Effector memory CD8-positive, alpha-beta T cell (primary cell): ENCODE measurements at regions not wholly inside any gene's neighbourhood (a gene's known extent, or its start where the extent isn't known, plus 50 kb on each side); places are given as distances from the start of the nearest gene placed in this dataset.

Source experiments
- ATAC-seq: fragments of 150-1000 bp; cut with Tn5 transposase; replicated peaks from 2 replicates; pipeline ENCODE4 v1.10.0; 2021; ENCODE audit warnings: mild to moderate bottlenecking, moderate library complexity
- DNase-seq, 3 experiments: peaks; one replicate each; pipeline ENCODE4 v3.0.0; 2021
- H3K27ac Mint-ChIP-seq, 2 donors: one replicate each; pipeline ENCODE4 v1.8.0; 2022; ENCODE audit warnings: mild to moderate bottlenecking in 2 of 2, mixed read lengths in 2 of 2, moderate library complexity in 2 of 2
- H3K27me3 Mint-ChIP-seq, 2 donors: one replicate each; pipeline ENCODE4 v1.8.0; 2022; ENCODE audit warnings: mixed read lengths in 2 of 2
- H3K36me3 Mint-ChIP-seq: one replicate; pipeline ENCODE4 v1.8.0; 2022; ENCODE audit warnings: mild to moderate bottlenecking, moderate library complexity, mixed read lengths; ENCODE audit not compliant: insufficient read depth
- H3K4me1 Mint-ChIP-seq, 2 donors: one replicate each; pipeline ENCODE4 v1.8.0; 2022; ENCODE audit warnings: low read depth in 2 of 2, mixed read lengths in 2 of 2
- H3K4me3 Mint-ChIP-seq, 2 donors: one replicate each; pipeline ENCODE4 v1.8.0; 2022; ENCODE audit warnings: mild to moderate bottlenecking in 2 of 2, mixed read lengths in 2 of 2, moderate library complexity in 2 of 2
- H3K9me3 Mint-ChIP-seq, 2 donors: one replicate each; pipeline ENCODE4 v1.8.0; 2022; ENCODE audit warnings: mixed read lengths in 2 of 2

- DNase-seq (no peak), ATAC-seq (no peak)
- peaks cover 30 to 59% of the 10 kb centered on the region in 2 donors for H3K27me3 Mint-ChIP-seq
- H3K4me1 Mint-ChIP-seq, result no peaks in the 10 kb centered on the region
- H3K4me3 Mint-ChIP-seq, result no peak overlapping the region
- no peaks in the 10 kb centered on the region for H3K36me3 Mint-ChIP-seq
- peaks cover 0 to 4% of the 10 kb centered on the region in 2 donors for H3K9me3 Mint-ChIP-seq
- no peak overlapping the region for H3K27ac Mint-ChIP-seq
These were observed 142.3 kb downstream of the MIS18A start for GRCh38 chr21:32136546-32136945.

GRCh38 chr21:32135401-32136363, 143.2 kb downstream of the MIS18A start:
- Mint-ChIP-seq H3K27me3 (peaks cover 30 to 61% of the 10 kb centered on the region in 2 donors), H3K27ac (no peak overlapping the region), H3K36me3 (no peaks in the 10 kb centered on the region), H3K4me1 (no peaks in the 10 kb centered on the region), H3K4me3 (no peak overlapping the region), H3K9me3 (peaks cover 0 to 6% of the 10 kb centered on the region in 2 donors)
- ATAC-seq (no peak), DNase-seq (no peak)

- Mint-ChIP-seq H3K36me3 (no peaks in the 10 kb centered on the region), H3K27ac (no peak overlapping the region), H3K27me3 (peaks cover 37 to 65% of the 10 kb centered on the region in 2 donors), H3K9me3 (peaks cover 0 to 6% of the 10 kb centered on the region in 2 donors), H3K4me3 (no peak overlapping the region), H3K4me1 (no peaks in the 10 kb centered on the region)
- DNase-seq, result no peak
- no peak for ATAC-seq
These were observed 144.3 kb downstream of the MIS18A start for GRCh38 chr21:32134441-32135130.

GRCh38 chr21:32132881-32133280, 146.0 kb downstream of the MIS18A start:
- Mint-ChIP-seq H3K4me1 (no peaks in the 10 kb centered on the region), H3K36me3 (no peaks in the 10 kb centered on the region), H3K27ac (no peak overlapping the region), H3K4me3 (no peak overlapping the region), H3K9me3 (peaks cover 3 to 6% of the 10 kb centered on the region in 2 donors), H3K27me3 (peaks cover 43 to 58% of the 10 kb centered on the region in 2 donors)
- DNase-seq, result no peak
- no peak for ATAC-seq

GRCh38 chr21:32132409-32132808, 146.4 kb downstream of the MIS18A start:
- DNase-seq (no peak), ATAC-seq (no peak)
- H3K36me3 Mint-ChIP-seq, result no peaks in the 10 kb centered on the region
- H3K27ac Mint-ChIP-seq, result no peak overlapping the region
- H3K4me1 Mint-ChIP-seq, result no peaks in the 10 kb centered on the region
- H3K9me3 Mint-ChIP-seq, result peaks cover 6% of the 10 kb centered on the region in 2 donors
- H3K4me3 Mint-ChIP-seq, result no peak overlapping the region
- peaks cover 46 to 57% of the 10 kb centered on the region in 2 donors for H3K27me3 Mint-ChIP-seq

- DNase-seq (no peak), ATAC-seq (no peak)
- Mint-ChIP-seq H3K4me1 (no peaks in the 10 kb centered on the region), H3K9me3 (peaks cover 5 to 6% of the 10 kb centered on the region in 2 donors), H3K4me3 (no peak overlapping the region), H3K27ac (no peak overlapping the region), H3K36me3 (no peaks in the 10 kb centered on the region), H3K27me3 (peaks cover 46 to 54% of the 10 kb centered on the region in 2 donors)
These were observed 146.9 kb downstream of the MIS18A start for GRCh38 chr21:32131960-32132359.

GRCh38 chr21:32131164-32131563, 147.7 kb downstream of the MIS18A start:
- peaks cover 4 to 6% of the 10 kb centered on the region in 2 donors for H3K9me3 Mint-ChIP-seq
- DNase-seq (no peak), ATAC-seq (no peak)
- peaks cover 51 to 61% of the 10 kb centered on the region in 2 donors for H3K27me3 Mint-ChIP-seq
- H3K4me1 Mint-ChIP-seq, result no peaks in the 10 kb centered on the region
- H3K36me3 Mint-ChIP-seq, result no peaks in the 10 kb centered on the region
- H3K27ac Mint-ChIP-seq, result no peak overlapping the region
- H3K4me3 Mint-ChIP-seq, result no peak overlapping the region

- Mint-ChIP-seq H3K4me1 (no peaks in the 10 kb centered on the region), H3K27ac (no peak overlapping the region), H3K27me3 (peaks cover 51 to 63% of the 10 kb centered on the region in 2 donors), H3K4me3 (no peak overlapping the region), H3K9me3 (peaks cover 4 to 6% of the 10 kb centered on the region in 2 donors), H3K36me3 (no peaks in the 10 kb centered on the region)
- DNase-seq (no peak), ATAC-seq (no peak)
These were observed 148.6 kb downstream of the MIS18A start for GRCh38 chr21:32130031-32130891.

- peaks cover 42 to 49% of the 10 kb centered on the region in 2 donors for H3K27me3 Mint-ChIP-seq
- H3K4me1 Mint-ChIP-seq, result no peaks in the 10 kb centered on the region
- H3K27ac Mint-ChIP-seq, result no peak overlapping the region
- no peak for ATAC-seq
- H3K4me3 Mint-ChIP-seq, result no peak overlapping the region
- H3K9me3 Mint-ChIP-seq, result peaks cover 4 to 6% of the 10 kb centered on the region in 2 donors
- H3K36me3 Mint-ChIP-seq, result no peaks in the 10 kb centered on the region
- DNase-seq, result no peak
These were observed 151.8 kb downstream of the MIS18A start for GRCh38 chr21:32127081-32127480.

- ATAC-seq (no peak), DNase-seq (no peak)
- H3K4me1 Mint-ChIP-seq, result no peaks in the 10 kb centered on the region
- peaks cover 0 to 4% of the 10 kb centered on the region in 2 donors for H3K9me3 Mint-ChIP-seq
- no peak overlapping the region for H3K27ac Mint-ChIP-seq
- peaks cover 27 to 43% of the 10 kb centered on the region in 2 donors for H3K27me3 Mint-ChIP-seq
- no peaks in the 10 kb centered on the region for H3K36me3 Mint-ChIP-seq
- H3K4me3 Mint-ChIP-seq, result no peak overlapping the region
These were observed 156.8 kb downstream of the MIS18A start for GRCh38 chr21:32122082-32122481.

- Mint-ChIP-seq H3K36me3 (no peaks in the 10 kb centered on the region), H3K27me3 (peaks cover 18 to 43% of the 10 kb centered on the region in 2 donors), H3K9me3 (peaks cover 0 to 4% of the 10 kb centered on the region in 2 donors), H3K4me1 (no peaks in the 10 kb centered on the region), H3K4me3 (no peak overlapping the region), H3K27ac (no peak overlapping the region)
- ATAC-seq (no peak), DNase-seq (no peak)
These were observed 158.6 kb downstream of the MIS18A start for GRCh38 chr21:32120230-32120629.

- peaks cover 20 to 46% of the 10 kb centered on the region in 2 donors for H3K27me3 Mint-ChIP-seq
- DNase-seq, result no peak
- no peaks in the 10 kb centered on the region for H3K36me3 Mint-ChIP-seq
- H3K4me3 Mint-ChIP-seq, result no peak overlapping the region
- H3K4me1 Mint-ChIP-seq, result no peaks in the 10 kb centered on the region
- no peak for ATAC-seq
- peaks cover 0 to 4% of the 10 kb centered on the region in 2 donors for H3K9me3 Mint-ChIP-seq
- H3K27ac Mint-ChIP-seq, result no peak overlapping the region
These were observed 159.0 kb downstream of the MIS18A start for GRCh38 chr21:32119811-32120210.

GRCh38 chr21:32119389-32119788, 159.5 kb downstream of the MIS18A start:
- no peaks in the 10 kb centered on the region for H3K36me3 Mint-ChIP-seq
- H3K4me1 Mint-ChIP-seq, result no peaks in the 10 kb centered on the region
- ATAC-seq (no peak), DNase-seq (no peak)
- H3K9me3 Mint-ChIP-seq, result peaks cover 0 to 4% of the 10 kb centered on the region in 2 donors
- no peak overlapping the region for H3K27ac Mint-ChIP-seq
- H3K27me3 Mint-ChIP-seq, result peaks cover 24 to 46% of the 10 kb centered on the region in 2 donors
- no peak overlapping the region for H3K4me3 Mint-ChIP-seq
